ENCODE measurements at regions not wholly inside any gene's neighbourhood (a gene's known extent, or its start where the extent isn't known, plus 50 kb on each side); places are given as distances from the start of the nearest gene placed in this dataset.

DNA sequence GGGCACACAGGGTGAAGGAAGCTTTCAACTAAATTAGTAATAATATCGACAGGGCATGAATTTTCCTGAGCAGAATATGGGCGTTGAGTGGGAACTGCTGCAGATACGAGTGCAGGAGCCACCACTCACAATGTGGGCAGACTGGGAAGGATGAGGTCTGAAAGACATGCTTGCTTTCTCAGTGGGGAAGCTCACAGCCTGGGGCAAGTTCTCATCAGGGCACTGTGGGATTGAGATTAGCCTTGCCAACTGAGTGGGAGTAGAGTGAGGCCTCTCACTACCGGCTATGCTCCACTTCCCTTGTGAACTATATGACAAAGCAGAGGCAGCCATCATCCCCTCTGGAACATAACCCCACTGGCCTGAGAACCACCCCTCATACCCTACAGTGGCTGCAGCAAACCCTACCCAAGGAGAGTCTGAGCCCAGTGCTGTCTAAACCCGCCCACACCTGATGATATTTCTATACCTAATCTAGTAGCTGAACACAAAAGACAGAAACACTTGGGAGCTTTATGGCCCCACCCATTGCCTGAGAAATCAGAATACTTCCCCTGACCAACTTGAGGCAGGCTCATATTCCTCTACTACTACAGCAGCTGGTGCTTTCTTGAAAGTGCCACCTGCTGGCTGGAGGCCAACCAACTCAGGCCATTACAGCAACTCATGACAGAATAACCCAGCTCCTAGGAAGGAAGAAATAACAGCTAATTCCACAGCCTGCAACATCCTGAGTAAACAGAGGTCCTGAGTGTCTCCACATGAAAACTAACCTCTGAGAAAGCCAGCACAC is 173.7 kb upstream of the SPEF2 start:
- Mint-ChIP-seq H3K4me1 (no peaks in the 10 kb centered on the region), H3K27ac (no peak overlapping the region)

DNA sequence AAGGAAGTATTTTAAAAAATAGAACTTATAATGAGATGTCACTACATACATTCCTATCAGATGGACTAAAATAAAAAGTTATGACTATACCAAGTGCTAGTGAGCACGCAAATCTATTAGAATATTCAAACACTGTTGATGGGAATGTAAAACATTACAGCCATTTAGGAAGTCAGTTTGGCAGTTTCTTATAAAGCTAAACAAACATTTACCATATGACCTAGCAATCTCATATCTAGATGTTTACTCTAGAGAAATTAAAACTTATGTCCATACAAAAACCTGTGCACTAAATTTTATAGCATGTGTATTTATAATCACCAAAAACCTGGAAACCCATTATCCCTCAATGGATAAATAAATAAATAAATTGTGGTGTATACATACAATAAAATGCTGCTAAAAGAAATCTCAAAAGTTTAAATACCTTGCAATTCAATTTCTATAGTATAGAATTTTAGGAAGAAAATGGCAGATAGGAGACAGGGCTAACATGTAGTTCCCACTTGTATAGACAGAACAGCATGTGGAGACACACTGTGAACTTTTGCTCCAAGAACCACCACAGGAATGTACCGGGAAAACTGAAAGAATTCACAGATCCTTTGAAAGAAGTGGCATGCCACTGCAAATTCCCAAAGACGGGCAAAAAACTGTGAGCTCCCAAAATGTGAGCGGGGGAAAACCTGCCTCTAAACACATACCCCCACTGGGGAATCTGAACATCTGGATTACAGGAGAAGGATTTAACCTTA is 174.6 kb upstream of the SPEF2 start:
- Histone ChIP-seq H3K36me3 (ENCODE audit: control insufficient read depth, insufficient read depth, low read length) (no peaks in the 10 kb centered on the region), H3K4me3 (ENCODE audit: low read length) (no peak overlapping the region), H3K27me3 (ENCODE audit: control insufficient read depth, insufficient read depth, low read length) (no peaks in the 10 kb centered on the region), H3K27ac (ENCODE audit: low read length) (no peak overlapping the region), H3K9me3 (ENCODE audit: control insufficient read depth, insufficient read depth, low read length) (no peaks in the 10 kb centered on the region), H3K4me1 (ENCODE audit: control insufficient read depth, insufficient read depth, low read length) (no peaks in the 10 kb centered on the region)
- no peak for ATAC-seq
- TF ChIP-seq, protein P1, sequence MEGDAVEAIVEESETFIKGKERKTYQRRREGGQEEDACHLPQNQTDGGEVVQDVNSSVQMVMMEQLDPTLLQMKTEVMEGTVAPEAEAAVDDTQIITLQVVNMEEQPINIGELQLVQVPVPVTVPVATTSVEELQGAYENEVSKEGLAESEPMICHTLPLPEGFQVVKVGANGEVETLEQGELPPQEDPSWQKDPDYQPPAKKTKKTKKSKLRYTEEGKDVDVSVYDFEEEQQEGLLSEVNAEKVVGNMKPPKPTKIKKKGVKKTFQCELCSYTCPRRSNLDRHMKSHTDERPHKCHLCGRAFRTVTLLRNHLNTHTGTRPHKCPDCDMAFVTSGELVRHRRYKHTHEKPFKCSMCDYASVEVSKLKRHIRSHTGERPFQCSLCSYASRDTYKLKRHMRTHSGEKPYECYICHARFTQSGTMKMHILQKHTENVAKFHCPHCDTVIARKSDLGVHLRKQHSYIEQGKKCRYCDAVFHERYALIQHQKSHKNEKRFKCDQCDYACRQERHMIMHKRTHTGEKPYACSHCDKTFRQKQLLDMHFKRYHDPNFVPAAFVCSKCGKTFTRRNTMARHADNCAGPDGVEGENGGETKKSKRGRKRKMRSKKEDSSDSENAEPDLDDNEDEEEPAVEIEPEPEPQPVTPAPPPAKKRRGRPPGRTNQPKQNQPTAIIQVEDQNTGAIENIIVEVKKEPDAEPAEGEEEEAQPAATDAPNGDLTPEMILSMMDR (IDR thresholded peaks at IDR 0.05) = no peak
- DNase-seq = no peak
- Mint-ChIP-seq H3K27ac (no peak overlapping the region), H3K36me3 (no peaks in the 10 kb centered on the region), H3K4me3 (no peak overlapping the region), H3K27me3 (ENCODE audit: low read depth in 2 of 2) (peaks cover 0 to 5% of the 10 kb centered on the region in 2 donors), H3K9me3 (no peaks in the 10 kb centered on the region), H3K4me1 (no peaks in the 10 kb centered on the region)
- WGBS (ENCODE audit: insufficient coverage) = 96% methylated on average over 2 of the region's 4 CpGs
- intact Hi-C loops (cut with micrococcal nuclease) = no loop called here

More for the DNA sequence above, 173.7 kb upstream of the SPEF2 start:
- TF ChIP-seq, protein P1 (IDR thresholded peaks at IDR 0.05) = no peak
- peaks cover 0 to 5% of the 10 kb centered on the region in 2 donors for H3K27me3 Mint-ChIP-seq (ENCODE audit: low read depth in 2 of 2)
- Histone ChIP-seq H3K27me3 (ENCODE audit: control insufficient read depth, insufficient read depth, low read length) (no peaks in the 10 kb centered on the region), H3K4me1 (ENCODE audit: control insufficient read depth, insufficient read depth, low read length) (no peaks in the 10 kb centered on the region), H3K27ac (ENCODE audit: low read length) (no peak overlapping the region), H3K9me3 (ENCODE audit: control insufficient read depth, insufficient read depth, low read length) (no peaks in the 10 kb centered on the region), H3K36me3 (ENCODE audit: control insufficient read depth, insufficient read depth, low read length) (no peaks in the 10 kb centered on the region), H3K4me3 (ENCODE audit: low read length) (no peak overlapping the region)
- peaks cover 3 to 4% of the 10 kb centered on the region in 2 donors for H3K9me3 Mint-ChIP-seq
- WGBS (ENCODE audit: insufficient coverage) = 85% methylated on average over 5 of the region's 5 CpGs
- H3K4me3 Mint-ChIP-seq = no peak overlapping the region
- no peak for ATAC-seq
- DNase-seq = no peak
- intact Hi-C loops (cut with micrococcal nuclease) = no loop called here
- no peaks in the 10 kb centered on the region for H3K36me3 Mint-ChIP-seq

DNA sequence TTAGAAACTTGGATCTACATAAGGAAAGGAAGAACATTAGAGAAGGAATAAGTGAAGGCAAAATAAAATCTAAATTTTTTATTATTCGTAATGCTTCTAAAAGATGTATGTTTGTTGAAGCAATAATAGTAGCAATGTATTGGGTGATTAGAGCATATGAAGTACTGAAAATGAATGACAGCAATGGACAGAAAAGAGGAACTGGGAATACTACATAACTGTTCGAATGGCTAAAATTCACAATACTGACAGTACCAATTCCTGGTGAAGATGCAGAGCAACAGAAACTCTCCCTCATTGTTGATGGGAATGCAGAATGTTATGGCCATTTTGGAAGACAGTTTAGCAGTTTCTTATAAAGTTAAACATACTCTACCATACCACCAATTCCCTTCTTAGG is 177.3 kb upstream of the SPEF2 start:
- Histone ChIP-seq H3K9me3 (ENCODE audit: control insufficient read depth, insufficient read depth, low read length) (no peaks in the 10 kb centered on the region), H3K4me3 (ENCODE audit: low read length) (no peak overlapping the region), H3K27me3 (ENCODE audit: control insufficient read depth, insufficient read depth, low read length) (no peaks in the 10 kb centered on the region), H3K4me1 (ENCODE audit: control insufficient read depth, insufficient read depth, low read length) (no peaks in the 10 kb centered on the region), H3K36me3 (ENCODE audit: control insufficient read depth, insufficient read depth, low read length) (no peaks in the 10 kb centered on the region), H3K27ac (ENCODE audit: low read length) (no peak overlapping the region)
- Mint-ChIP-seq H3K4me1 (no peaks in the 10 kb centered on the region), H3K36me3 (no peaks in the 10 kb centered on the region), H3K4me3 (no peak overlapping the region), H3K27me3 (ENCODE audit: low read depth in 2 of 2) (peaks cover 0 to 5% of the 10 kb centered on the region in 2 donors), H3K9me3 (peaks cover 0 to 2% of the 10 kb centered on the region in 2 donors), H3K27ac (no peak overlapping the region)
- ATAC-seq (no peak), DNase-seq (no peak)
- TF ChIP-seq, protein P1 (IDR thresholded peaks at IDR 0.05) = no peak
- intact Hi-C loops (cut with micrococcal nuclease) = no loop called here
- 93% methylated on average over 2 of the region's 2 CpGs for WGBS (ENCODE audit: insufficient coverage)

Measured in natural killer cell (primary cell).